ENCODE measurements at regions not wholly inside any gene's neighbourhood (a gene's known extent, or its start where the extent isn't known, plus 50 kb on each side); places are given as distances from the start of the nearest gene placed in this dataset.
"Not testable (repeated sequence)": the region's sequence is repeated elsewhere in the genome, so short reads cannot be mapped to it uniquely, and the experiment has no call there.

- DNase-seq (ENCODE audit: low read depth in 2 of 2) = no peak
These were observed 168.6 kb downstream of the SEMA6D start for GRCh38 chr15:47885920-47886319.

DNA sequence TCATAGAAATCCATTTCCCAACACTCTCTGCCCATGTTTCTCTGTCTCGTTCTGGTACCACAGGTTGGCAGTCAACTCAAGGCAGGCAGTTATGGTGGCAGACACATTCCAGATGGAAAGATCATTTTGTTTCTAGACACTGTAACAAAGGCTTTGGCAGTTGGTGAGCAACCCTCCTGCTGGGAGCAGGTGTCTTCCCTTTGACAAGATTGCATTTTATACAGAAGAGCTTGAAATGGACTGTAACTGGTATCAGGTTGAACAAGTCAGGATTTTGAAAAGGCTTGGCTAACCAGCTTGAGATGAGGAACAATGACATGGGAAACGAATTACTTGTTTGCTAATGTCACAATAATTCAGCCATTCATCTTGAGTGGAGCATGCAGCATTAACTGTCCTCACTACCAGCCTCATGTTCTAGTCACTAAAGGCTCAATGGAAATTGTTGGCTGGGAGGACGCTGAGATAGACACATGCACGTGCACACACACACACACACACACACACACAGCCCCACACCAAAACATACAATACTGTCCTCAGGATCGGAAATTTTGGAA lies 170.0 kb downstream of the SEMA6D start:
- DNase-seq (ENCODE audit: low read depth in 2 of 2) = no peak

GRCh38 chr15:47888385-47889100 lies 171.2 kb downstream of the SEMA6D start:
- no peak for DNase-seq (ENCODE audit: low read depth in 2 of 2)

GRCh38 chr15:47890397-47891150 lies 173.3 kb downstream of the SEMA6D start:
- no peak for DNase-seq (ENCODE audit: low read depth in 2 of 2)

DNA sequence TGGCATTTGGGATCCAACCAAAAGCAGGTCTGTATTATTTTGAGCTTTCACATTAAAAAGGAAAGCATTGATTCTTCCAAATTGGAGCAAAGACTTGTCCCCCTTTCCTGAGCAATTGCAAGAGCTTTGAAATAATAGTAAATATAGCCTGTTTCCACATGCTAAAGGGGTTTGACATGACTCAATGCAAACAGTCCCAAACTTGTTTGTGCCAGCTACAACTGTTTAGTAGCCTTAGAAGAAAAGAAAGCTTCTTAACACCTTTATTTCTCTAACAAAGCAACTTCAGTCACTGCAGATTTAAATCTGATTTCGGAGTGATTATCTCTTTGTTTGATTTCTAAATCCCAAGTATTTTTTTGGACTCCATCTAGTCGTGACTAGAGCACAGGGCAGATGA lies 180.2 kb downstream of the SEMA6D start:
- DNase-seq (ENCODE audit: low read depth in 2 of 2) = no peak

GRCh38 chr15:47900751-47901150 lies 183.4 kb downstream of the SEMA6D start:
- DNase-seq (ENCODE audit: low read depth in 2 of 2) = no peak

- no peak for DNase-seq (ENCODE audit: low read depth in 2 of 2)
These were observed 186.1 kb downstream of the SEMA6D start for GRCh38 chr15:47903368-47903767.

DNA sequence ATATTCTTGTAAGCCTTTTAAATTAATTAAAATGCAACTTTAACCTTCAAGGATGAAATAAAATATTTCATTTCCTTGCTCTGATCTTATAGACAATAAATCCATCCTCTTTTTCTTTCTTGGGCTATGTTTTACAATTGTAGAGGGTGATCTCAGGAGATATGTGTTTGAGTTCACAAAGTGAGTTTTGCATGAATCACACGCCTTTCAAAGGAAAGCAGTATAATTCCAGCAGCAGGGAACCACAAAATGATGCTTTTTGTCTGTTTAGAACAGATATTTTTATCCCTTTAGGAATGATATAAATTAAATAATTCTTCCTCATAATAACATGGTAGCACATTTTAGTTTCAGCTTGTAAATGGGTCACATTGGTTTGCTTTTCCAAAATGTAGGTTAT lies 191.2 kb downstream of the SEMA6D start:
- DNase-seq (ENCODE audit: low read depth in 2 of 2) = no peak

DNA sequence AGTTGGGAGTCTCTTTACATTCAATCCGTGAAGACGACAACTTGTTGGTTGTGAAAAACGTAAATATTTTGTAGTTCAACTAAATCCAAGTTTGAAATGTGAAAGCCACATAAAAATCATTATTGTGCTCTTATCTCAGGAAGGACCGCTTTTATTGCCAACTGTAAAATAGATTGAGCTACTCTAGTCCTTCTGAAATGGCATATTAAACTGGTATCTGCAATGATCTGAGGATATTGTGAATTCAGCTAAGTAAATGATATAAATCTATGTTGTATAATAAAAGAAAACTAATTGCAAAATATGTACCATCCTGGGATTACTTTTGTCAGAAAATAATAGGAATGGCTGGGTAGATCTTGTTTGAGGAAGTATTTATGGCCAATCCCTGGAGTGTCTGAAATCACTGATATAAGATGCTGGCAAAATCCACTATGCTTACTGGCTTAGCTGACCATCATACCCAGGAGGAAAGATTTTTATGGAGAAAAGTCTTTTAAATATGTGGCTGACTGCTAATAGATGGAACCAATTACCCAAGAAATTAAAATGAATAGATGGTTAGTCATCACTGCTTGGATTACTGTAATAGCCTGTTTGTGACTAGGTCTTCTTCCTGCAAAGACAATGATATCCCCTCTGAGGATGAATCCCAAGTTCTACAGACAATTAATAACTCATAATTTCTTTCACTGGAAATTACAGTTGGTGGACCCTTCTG lies 191.8 kb downstream of the SEMA6D start:
- no peak for DNase-seq (ENCODE audit: low read depth in 2 of 2)

- not testable (repeated sequence) for DNase-seq (ENCODE audit: low read depth in 2 of 2)
These were observed 195.6 kb downstream of the SEMA6D start for GRCh38 chr15:47912910-47913309.

GRCh38 chr15:47917881-47918280 lies 200.6 kb downstream of the SEMA6D start:
- DNase-seq (ENCODE audit: low read depth in 2 of 2) = no peak

GRCh38 chr15:47918877-47919276 lies 201.6 kb downstream of the SEMA6D start:
- DNase-seq (ENCODE audit: low read depth in 2 of 2) = no peak

DNA sequence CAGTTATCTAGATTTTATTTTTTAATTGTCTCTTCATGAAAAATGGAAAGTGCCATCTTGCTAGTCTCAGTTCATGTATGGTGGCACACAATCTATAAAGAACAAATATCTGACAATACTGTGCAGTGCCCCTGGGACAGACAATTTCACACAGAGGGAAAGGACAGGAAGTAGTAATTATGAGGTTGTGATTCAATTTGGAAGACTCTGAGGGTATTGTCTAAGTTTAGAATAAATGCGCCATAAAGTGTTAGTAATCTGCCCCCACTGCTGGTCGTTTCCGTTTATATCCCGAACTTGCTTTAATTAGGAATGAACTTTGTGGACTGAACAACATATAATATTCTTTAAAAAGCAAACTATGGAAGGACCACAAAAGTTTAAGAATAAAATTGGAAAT lies 196.4 kb upstream of the SLC24A5 start:
- DNase-seq (ENCODE audit: low read depth in 2 of 2) = no peak

DNA sequence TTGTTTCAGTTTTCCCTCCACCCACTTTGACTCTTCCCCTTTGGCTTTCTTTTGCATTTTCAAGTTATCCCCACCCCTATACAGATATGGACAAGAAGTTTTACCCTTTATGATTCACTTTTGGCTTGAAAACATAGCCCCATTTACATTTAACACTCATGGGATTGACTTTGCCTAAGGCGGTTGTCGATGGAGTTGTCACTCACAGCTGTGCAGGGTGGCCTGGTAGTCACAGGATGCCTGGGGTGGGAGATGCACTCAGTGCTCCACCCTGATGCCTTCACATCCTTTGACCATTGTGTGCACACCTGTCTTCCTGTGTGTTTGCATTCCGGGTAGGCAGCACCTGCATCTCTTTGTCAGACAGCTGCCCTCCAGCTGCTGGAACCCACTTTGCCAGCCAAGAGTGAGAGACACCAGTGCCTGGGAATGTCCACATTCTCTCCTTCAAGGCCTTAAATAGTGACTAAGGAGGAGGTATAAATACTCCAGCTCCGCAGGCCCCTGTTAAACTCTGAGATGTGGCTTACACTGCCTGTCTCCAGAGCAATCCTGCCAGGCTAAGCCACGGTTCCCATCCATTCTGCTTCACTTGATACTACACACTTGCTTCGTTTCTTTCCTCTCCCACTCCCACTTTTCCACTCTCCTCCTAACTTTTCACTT lies 191.5 kb upstream of the SLC24A5 start:
- DNase-seq (ENCODE audit: low read depth in 2 of 2) = no peak

DNA sequence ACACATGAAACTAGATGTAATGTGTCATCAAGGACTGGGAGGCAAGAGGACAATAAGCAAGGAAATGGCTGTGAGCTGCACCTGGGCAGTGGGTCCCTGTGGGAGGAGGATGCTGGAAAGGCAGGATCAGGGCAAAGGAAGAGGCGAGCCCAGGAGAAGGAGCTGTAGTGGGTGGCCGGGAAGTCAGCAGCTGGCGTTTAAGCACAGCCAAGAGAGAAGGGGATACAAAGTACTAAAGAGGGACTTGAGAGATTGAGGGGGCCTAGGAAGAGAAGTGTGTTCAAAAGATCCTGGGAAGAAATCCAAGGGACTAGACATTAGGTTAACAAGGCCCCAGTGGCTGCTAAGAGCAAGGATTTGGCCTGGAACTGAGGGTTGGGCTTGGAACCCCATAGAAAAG lies 188.5 kb upstream of the SLC24A5 start:
- no peak for DNase-seq (ENCODE audit: low read depth in 2 of 2)

DNA sequence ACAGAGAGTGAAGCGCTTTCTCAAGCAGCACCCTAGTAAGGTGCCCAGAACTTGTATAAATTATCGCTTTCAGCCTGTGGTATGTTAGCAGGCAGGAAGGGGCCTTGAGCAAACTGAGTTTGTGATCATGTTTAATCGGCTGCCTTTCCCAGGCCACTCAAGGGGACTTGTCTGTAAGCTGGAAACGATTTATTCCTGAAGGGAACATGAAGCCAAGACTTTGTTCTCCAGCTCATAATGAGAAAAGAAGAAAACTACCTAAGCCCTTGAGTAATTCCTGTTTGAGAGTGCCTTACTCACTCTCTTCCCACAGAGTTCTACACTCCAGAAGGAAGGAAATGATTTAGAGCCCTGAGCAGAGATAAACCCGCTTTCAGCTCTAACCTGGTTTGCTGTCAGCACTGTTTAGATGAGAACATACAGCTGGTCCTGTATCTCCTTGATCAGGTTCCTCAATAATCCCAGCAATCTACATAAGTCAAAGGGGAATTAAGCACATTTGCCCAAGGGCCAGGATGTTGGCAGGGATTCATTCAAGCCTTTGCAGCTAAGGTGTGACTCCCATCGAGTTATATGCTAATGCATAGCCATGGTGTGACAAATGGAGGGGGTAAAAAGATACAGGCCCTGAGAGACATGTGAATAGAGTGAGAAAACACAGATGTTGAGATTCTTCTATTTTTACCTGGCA lies 187.7 kb upstream of the SLC24A5 start:
- no peak for DNase-seq (ENCODE audit: low read depth in 2 of 2)

DNA sequence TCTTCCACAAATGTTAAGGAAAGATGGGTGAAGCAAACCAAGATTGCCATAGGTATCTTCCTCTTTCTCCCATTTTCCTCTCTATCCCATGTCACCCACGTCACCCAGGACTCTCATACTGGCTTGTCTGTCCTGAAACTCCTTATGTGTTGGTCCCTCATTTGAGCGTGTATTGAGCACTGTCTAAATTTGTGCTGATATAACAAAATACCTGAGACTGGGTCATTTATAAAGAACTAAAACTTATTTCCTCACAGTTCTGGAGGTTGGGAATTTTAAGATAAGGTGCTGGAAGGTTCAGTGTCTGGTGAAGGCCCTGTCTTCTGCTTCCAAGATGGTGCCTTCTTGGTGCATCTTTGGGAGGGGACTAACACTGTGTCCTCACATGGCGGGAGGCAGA lies 186.9 kb upstream of the SLC24A5 start:
- DNase-seq (ENCODE audit: low read depth in 2 of 2) = no peak

DNA sequence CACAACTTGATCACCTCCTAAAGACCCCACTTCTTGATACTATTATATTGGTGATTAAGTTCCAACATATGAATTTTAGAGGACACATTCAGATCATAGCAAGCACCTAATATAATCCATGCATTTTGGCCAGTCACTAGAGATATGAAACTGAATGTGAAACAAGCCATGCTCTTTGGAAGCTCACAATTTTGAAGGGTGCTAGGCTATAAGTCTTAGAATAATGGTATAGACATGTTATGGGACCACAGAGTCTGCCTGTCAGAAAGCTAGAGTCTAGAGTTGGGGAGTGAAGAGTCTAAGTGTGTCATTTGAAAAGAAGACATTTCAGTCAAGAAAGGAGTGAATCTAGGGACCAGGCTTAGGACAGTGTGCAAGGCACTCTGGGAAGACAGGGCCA lies 186.4 kb upstream of the SLC24A5 start:
- DNase-seq (ENCODE audit: low read depth in 2 of 2) = no peak

GRCh38 chr15:47937834-47938233 lies 183.0 kb upstream of the SLC24A5 start:
- DNase-seq (ENCODE audit: low read depth in 2 of 2) = no peak

GRCh38 chr15:47944637-47945288 lies 176.0 kb upstream of the SLC24A5 start:
- DNase-seq (ENCODE audit: low read depth in 2 of 2) = no peak

Data from dermis microvascular lymphatic vessel endothelial cell (primary cell).